Activated naive CD8-positive, alpha-beta T cell treated with anti-CD3 and anti-CD28 coated beads, Interleukin-2, amount 50 U/mL, for 24 hours (primary cell): ENCODE measurements at regions not wholly inside any gene's neighbourhood (a gene's known extent, or its start where the extent isn't known, plus 50 kb on each side); places are given as distances from the start of the nearest gene placed in this dataset.

Experiments
- ATAC-seq: fragments of 150-1000 bp; cut with Tn5 transposase; one replicate; pipeline ENCODE4 v1.10.0; 2021
- DNase-seq: peaks from one replicate; pipeline ENCODE4 v3.0.0; 2021
- H3K27ac Mint-ChIP-seq: one replicate; pipeline ENCODE4 v1.8.0; 2021; ENCODE audit warnings: mild to moderate bottlenecking, mixed read lengths
- H3K27me3 Mint-ChIP-seq: one replicate; pipeline ENCODE4 v1.8.0; 2021; ENCODE audit warnings: mixed read lengths
- H3K36me3 Mint-ChIP-seq: one replicate; pipeline ENCODE4 v1.8.0; 2021; ENCODE audit warnings: low read depth, mixed read lengths
- H3K4me1 Mint-ChIP-seq: one replicate; pipeline ENCODE4 v1.8.0; 2021; ENCODE audit warnings: mixed read lengths
- H3K4me3 Mint-ChIP-seq: one replicate; pipeline ENCODE4 v1.8.0; 2021; ENCODE audit warnings: mild to moderate bottlenecking, moderate library complexity, mixed read lengths
- H3K9me3 Mint-ChIP-seq: one replicate; pipeline ENCODE4 v1.8.0; 2021; ENCODE audit warnings: mixed read lengths

- ATAC-seq, result no peak
- Mint-ChIP-seq H3K36me3 (no peaks in the 10 kb centered on the region), H3K27ac (no peak overlapping the region), H3K4me3 (no peak overlapping the region), H3K4me1 (no peaks in the 10 kb centered on the region), H3K9me3 (peaks cover 21% of the 10 kb centered on the region), H3K27me3 (no peaks in the 10 kb centered on the region)
- no peak for DNase-seq
These were observed 1385.3 kb upstream of the SPRY2 start for GRCh38 chr13:81726037-81726726.

DNA sequence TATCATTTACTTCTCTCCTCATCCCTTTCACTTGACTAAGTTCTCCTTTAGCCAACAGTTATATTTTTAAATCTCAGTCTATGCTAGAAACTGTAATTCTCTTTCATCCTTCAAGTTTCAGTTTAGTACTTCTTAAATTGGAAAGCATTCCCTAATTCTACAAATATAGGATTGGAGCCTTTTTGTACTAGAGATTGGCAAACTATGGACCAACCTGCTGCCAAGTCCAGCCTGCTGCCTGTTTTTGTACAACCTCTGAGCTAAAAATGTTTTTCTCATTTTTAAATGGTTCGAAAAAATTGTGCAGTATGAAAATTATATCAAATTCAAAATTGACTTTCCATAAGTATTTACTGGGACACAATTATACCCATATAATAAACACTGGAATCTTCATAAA is 1381.5 kb upstream of the SPRY2 start:
- Mint-ChIP-seq H3K9me3 (peaks cover 13% of the 10 kb centered on the region), H3K27me3 (no peaks in the 10 kb centered on the region), H3K4me1 (no peaks in the 10 kb centered on the region), H3K36me3 (no peaks in the 10 kb centered on the region), H3K27ac (no peak overlapping the region), H3K4me3 (no peak overlapping the region)
- ATAC-seq (no peak), DNase-seq (no peak)

GRCh38 chr13:81721400-81721799 is 1380.5 kb upstream of the SPRY2 start:
- DNase-seq, result no peak
- no peak for ATAC-seq
- no peak overlapping the region for H3K4me3 Mint-ChIP-seq
- no peaks in the 10 kb centered on the region for H3K27me3 Mint-ChIP-seq
- H3K36me3 Mint-ChIP-seq, result no peaks in the 10 kb centered on the region
- H3K4me1 Mint-ChIP-seq, result no peaks in the 10 kb centered on the region
- no peak overlapping the region for H3K27ac Mint-ChIP-seq
- H3K9me3 Mint-ChIP-seq, result peaks cover 5% of the 10 kb centered on the region

DNA sequence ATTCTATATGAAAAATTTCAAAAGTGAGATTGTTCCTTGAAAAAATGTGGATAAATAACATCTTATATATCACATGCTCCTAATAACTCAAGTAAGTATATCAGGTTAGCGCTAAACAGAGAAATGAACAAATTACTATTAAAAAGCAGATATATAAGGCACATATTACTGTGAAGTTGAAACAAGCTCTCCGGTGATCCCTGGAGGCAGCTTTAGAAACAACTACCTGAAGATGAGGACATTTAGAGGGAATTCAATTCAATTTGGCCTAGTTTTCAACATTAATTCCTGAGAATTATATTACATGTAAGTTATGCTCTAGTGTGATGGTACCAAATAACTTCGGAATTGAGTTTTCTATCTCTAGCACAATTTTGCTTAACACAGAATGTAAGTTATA is 1373.6 kb upstream of the SPRY2 start:
- ATAC-seq, result no peak
- H3K4me3 Mint-ChIP-seq, result no peak overlapping the region
- no peaks in the 10 kb centered on the region for H3K27me3 Mint-ChIP-seq
- no peaks in the 10 kb centered on the region for H3K36me3 Mint-ChIP-seq
- H3K9me3 Mint-ChIP-seq, result peaks cover 16% of the 10 kb centered on the region
- DNase-seq, result no peak
- no peaks in the 10 kb centered on the region for H3K4me1 Mint-ChIP-seq
- no peak overlapping the region for H3K27ac Mint-ChIP-seq

GRCh38 chr13:81713201-81713600 is 1372.3 kb upstream of the SPRY2 start:
- ATAC-seq, result no peak
- Mint-ChIP-seq H3K4me3 (no peak overlapping the region), H3K27ac (no peak overlapping the region), H3K9me3 (peaks cover 18% of the 10 kb centered on the region), H3K36me3 (no peaks in the 10 kb centered on the region), H3K27me3 (no peaks in the 10 kb centered on the region), H3K4me1 (no peaks in the 10 kb centered on the region)
- no peak for DNase-seq

DNA sequence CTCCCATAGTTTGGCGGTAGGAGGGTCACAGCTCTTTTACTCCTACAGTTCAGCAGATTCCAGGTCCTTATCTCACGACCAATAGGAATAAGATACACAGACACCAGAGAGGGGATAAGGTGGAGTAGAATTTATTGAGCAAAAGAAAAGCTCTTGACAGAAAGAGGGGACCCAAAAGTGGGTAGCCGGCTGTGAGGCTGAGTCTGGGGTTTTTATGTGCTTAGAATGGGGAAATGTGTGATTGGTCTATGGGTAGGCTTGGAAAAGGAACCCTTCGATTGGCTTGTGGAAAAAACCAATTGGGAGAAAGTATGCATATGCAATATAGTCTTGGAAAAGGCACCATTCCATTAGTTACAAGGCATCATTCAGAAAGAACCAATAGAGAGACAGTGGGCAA is 1356.9 kb upstream of the SPRY2 start:
- DNase-seq, result no peak
- Mint-ChIP-seq H3K27me3 (no peaks in the 10 kb centered on the region), H3K4me3 (no peak overlapping the region), H3K36me3 (no peaks in the 10 kb centered on the region), H3K27ac (no peak overlapping the region), H3K4me1 (no peaks in the 10 kb centered on the region), H3K9me3 (peaks cover 19% of the 10 kb centered on the region)
- no peak for ATAC-seq

DNA sequence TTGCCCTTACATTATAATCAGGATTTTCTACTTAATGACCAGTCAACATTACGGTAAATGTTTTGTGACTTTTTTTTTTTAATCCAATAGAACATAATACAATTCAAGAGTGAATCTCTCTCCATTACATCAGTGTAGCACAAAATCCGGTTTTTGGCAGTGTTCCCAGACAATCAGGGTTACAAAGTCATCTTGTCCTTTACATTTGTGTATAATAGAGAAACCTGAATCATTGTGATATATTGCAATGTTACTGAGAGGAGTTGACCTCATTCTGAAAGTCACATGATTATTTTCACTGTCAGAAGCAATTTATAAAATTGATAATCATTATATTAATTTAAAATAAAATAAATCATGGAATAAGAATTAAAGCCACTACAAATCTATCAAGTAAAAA is 1346.0 kb upstream of the SPRY2 start:
- Mint-ChIP-seq H3K27me3 (no peaks in the 10 kb centered on the region), H3K4me3 (no peak overlapping the region), H3K27ac (no peak overlapping the region), H3K4me1 (no peaks in the 10 kb centered on the region), H3K36me3 (no peaks in the 10 kb centered on the region), H3K9me3 (peaks cover 9% of the 10 kb centered on the region)
- ATAC-seq, result no peak
- no peak for DNase-seq

DNA sequence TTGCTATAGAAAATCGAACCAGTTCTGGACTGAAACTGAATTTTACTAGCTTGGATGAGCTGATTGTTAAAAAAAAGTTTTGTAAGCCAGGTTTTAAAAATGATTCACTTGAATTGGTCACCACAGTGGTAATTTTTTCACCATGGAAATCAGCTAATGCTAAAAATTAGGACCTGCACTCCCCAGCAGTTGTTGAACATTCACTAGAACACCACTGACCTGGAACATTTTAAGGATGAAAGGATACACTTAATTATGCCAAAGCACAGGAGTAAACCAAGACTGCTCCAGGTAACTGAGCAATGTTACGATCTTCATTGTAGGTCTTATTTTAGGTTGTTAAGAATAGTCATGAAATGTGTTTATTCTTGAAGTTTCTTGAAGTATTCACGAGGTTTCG is 1342.6 kb upstream of the SPRY2 start:
- Mint-ChIP-seq H3K27me3 (no peaks in the 10 kb centered on the region), H3K4me1 (no peaks in the 10 kb centered on the region), H3K27ac (no peak overlapping the region), H3K4me3 (no peak overlapping the region), H3K36me3 (no peaks in the 10 kb centered on the region), H3K9me3 (peaks cover 3% of the 10 kb centered on the region)
- ATAC-seq, result no peak
- DNase-seq, result no peak

- Mint-ChIP-seq H3K9me3 (peaks cover 3% of the 10 kb centered on the region), H3K27ac (no peak overlapping the region), H3K36me3 (no peaks in the 10 kb centered on the region), H3K27me3 (no peaks in the 10 kb centered on the region), H3K4me3 (no peak overlapping the region), H3K4me1 (no peaks in the 10 kb centered on the region)
- DNase-seq (no peak), ATAC-seq (no peak)
These were observed 1341.2 kb upstream of the SPRY2 start for GRCh38 chr13:81682081-81682630.

DNA sequence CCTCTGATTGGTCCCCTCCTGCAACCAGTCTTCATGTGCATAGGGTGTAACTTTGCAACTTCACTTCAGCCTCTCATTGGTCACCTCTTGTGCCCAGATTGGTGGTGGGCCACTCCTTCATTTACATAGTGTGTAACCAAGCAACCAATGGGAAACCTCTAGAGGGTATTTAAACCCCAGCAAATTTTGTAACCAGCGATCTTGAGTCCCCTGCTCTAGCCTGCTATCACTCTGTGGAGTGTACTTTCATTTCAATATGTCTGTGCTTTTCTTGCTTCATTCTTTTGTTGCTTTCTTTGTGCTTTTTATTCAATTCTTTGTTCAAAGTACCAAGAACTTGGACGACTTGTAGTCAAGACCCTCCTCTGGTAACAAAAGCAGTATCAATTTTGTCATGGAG is 1336.9 kb upstream of the SPRY2 start:
- ATAC-seq (no peak), DNase-seq (no peak)
- no peak overlapping the region for H3K4me3 Mint-ChIP-seq
- no peak overlapping the region for H3K27ac Mint-ChIP-seq
- no peaks in the 10 kb centered on the region for H3K4me1 Mint-ChIP-seq
- peaks cover 3% of the 10 kb centered on the region for H3K9me3 Mint-ChIP-seq
- no peaks in the 10 kb centered on the region for H3K27me3 Mint-ChIP-seq
- H3K36me3 Mint-ChIP-seq, result no peaks in the 10 kb centered on the region

DNA sequence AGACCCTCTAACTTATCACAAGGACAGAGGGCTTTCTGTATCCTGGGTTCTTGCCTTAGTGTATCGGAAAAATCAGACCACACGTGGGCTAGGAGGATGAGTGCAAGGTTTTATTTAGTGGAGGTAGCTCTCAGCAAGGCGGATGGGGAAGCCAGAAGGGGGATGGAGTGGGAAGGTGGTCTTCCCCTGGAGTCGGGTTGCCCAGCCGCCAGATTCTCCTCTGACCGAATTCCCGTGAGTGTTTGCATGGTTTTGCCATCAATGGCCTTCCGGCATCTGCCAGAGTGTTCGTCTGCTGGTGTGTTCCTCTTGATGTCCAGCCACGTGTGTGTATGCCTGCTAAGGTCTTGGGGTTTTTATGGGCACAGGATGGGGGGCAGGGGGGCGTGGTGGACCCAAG is 1335.1 kb upstream of the SPRY2 start:
- DNase-seq (no peak), ATAC-seq (no peak)
- no peak overlapping the region for H3K27ac Mint-ChIP-seq
- H3K4me1 Mint-ChIP-seq, result no peaks in the 10 kb centered on the region
- no peaks in the 10 kb centered on the region for H3K36me3 Mint-ChIP-seq
- H3K4me3 Mint-ChIP-seq, result no peak overlapping the region
- H3K9me3 Mint-ChIP-seq, result peaks cover 5% of the 10 kb centered on the region
- H3K27me3 Mint-ChIP-seq, result no peaks in the 10 kb centered on the region

GRCh38 chr13:81671064-81671463 is 1330.1 kb upstream of the SPRY2 start:
- Mint-ChIP-seq H3K4me3 (no peak overlapping the region), H3K36me3 (no peaks in the 10 kb centered on the region), H3K27ac (no peak overlapping the region), H3K9me3 (peaks cover 12% of the 10 kb centered on the region), H3K27me3 (no peaks in the 10 kb centered on the region), H3K4me1 (no peaks in the 10 kb centered on the region)
- DNase-seq (no peak), ATAC-seq (no peak)

DNA sequence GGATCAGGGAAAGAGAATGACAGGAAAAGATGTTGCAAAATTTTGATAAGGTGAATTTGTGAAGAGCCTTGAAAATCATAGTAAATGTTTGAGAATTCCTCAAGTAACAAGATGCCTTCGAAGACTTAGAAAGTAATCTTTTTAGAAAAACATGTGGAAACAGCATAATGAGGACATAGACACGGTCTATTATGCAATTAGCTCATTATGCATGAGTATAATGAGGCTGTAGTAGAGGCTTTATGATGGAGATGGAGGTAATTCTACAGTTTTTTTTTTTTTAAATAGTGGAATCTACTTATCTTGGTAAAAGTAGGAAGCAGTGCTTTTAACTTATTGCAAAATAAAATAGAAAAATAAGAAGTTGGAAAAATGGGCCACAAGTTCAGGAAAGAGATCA is 1329.1 kb upstream of the SPRY2 start:
- H3K4me3 Mint-ChIP-seq, result no peak overlapping the region
- no peaks in the 10 kb centered on the region for H3K36me3 Mint-ChIP-seq
- no peaks in the 10 kb centered on the region for H3K27me3 Mint-ChIP-seq
- no peaks in the 10 kb centered on the region for H3K4me1 Mint-ChIP-seq
- peaks cover 12% of the 10 kb centered on the region for H3K9me3 Mint-ChIP-seq
- DNase-seq, result no peak
- no peak for ATAC-seq
- no peak overlapping the region for H3K27ac Mint-ChIP-seq

GRCh38 chr13:81664872-81665271 is 1323.9 kb upstream of the SPRY2 start:
- Mint-ChIP-seq H3K27me3 (no peaks in the 10 kb centered on the region), H3K27ac (no peak overlapping the region), H3K9me3 (peaks cover 8% of the 10 kb centered on the region), H3K4me3 (no peak overlapping the region), H3K36me3 (no peaks in the 10 kb centered on the region), H3K4me1 (no peaks in the 10 kb centered on the region)
- ATAC-seq (no peak), DNase-seq (no peak)

- Mint-ChIP-seq H3K27ac (no peak overlapping the region), H3K4me3 (no peak overlapping the region), H3K4me1 (no peaks in the 10 kb centered on the region), H3K9me3 (peaks cover 18% of the 10 kb centered on the region), H3K27me3 (no peaks in the 10 kb centered on the region), H3K36me3 (no peaks in the 10 kb centered on the region)
- ATAC-seq (no peak), DNase-seq (no peak)
These were observed 1319.1 kb upstream of the SPRY2 start for GRCh38 chr13:81659984-81660383.
